GM23338 (cell line): ENCODE measurements at regions not wholly inside any gene's neighbourhood (a gene's known extent, or its start where the extent isn't known, plus 50 kb on each side); places are given as distances from the start of the nearest gene placed in this dataset.

Experiments
- ATAC-seq: fragments of 200-7000 bp; cut with Tn5 transposase; 3 replicates; pipeline ENCODE4 v1.9.1; 2020
- DNase-seq: peaks from one replicate; pipeline ENCODE4 v3.0.0-alpha.2; 2015; ENCODE audit warnings: low spot score
- H2AFZ ChIP-seq: fragments of 200-600 bp; sonication (generic); 2 replicates; pipeline ENCODE4 v1.8.0; 2016; ENCODE audit warnings: antibody characterized with exemption, mild to moderate bottlenecking, moderate library complexity
- H3F3A ChIP-seq: fragments of 200-600 bp; sonication (generic); replicated peaks from 2 replicates; pipeline ENCODE4 v1.8.0; 2017; ENCODE audit warnings: antibody characterized with exemption, mixed run types, low read depth
- H3K27ac ChIP-seq: fragments of 200-600 bp; sonication (generic); 2 replicates; pipeline ENCODE4 v1.6.1; 2016; ENCODE audit warnings: low read depth
- H3K27me3 ChIP-seq: fragments of 200-600 bp; sonication (generic); 2 replicates; pipeline ENCODE4 v1.8.0; 2016; ENCODE audit warnings: mild to moderate bottlenecking, mixed run types, moderate library complexity; ENCODE audit not compliant: insufficient read depth
- H3K36me3 ChIP-seq: fragments of 200-600 bp; sonication (generic); 2 replicates; pipeline ENCODE4 v1.8.0; 2016; ENCODE audit warnings: mild to moderate bottlenecking; ENCODE audit not compliant: insufficient read depth
- H3K4me1 ChIP-seq: fragments of 200-600 bp; sonication (generic); 2 replicates; pipeline ENCODE4 v1.8.0; 2016; ENCODE audit warnings: mild to moderate bottlenecking, moderate library complexity; ENCODE audit not compliant: insufficient read depth
- H3K4me2 ChIP-seq: fragments of 200-600 bp; sonication (generic); 2 replicates; pipeline ENCODE4 v1.7.1; 2017; ENCODE audit warnings: mixed run types
- H3K4me3 ChIP-seq: fragments of 200-600 bp; sonication (generic); 2 replicates; pipeline ENCODE4 v1.6.1; 2016; ENCODE audit warnings: mixed run types
- H3K79me2 ChIP-seq: fragments of 200-600 bp; sonication (generic); replicated peaks from 2 replicates; pipeline ENCODE4 v1.8.0; 2017; ENCODE audit warnings: mild to moderate bottlenecking; ENCODE audit not compliant: insufficient read depth
- H3K9me2 ChIP-seq: fragments of 200-600 bp; sonication (generic); 2 replicates; pipeline ENCODE4 v1.8.0; 2017; ENCODE audit not compliant: insufficient read depth
- H4K20me1 ChIP-seq: fragments of 200-600 bp; sonication (generic); replicated peaks from 2 replicates; pipeline ENCODE4 v1.8.0; 2017; ENCODE audit warnings: mild to moderate bottlenecking; ENCODE audit not compliant: insufficient read depth
- H3K27ac Mint-ChIP-seq: 2 replicates; pipeline ENCODE4 v1.8.0; 2020; ENCODE audit warnings: inconsistent platforms, mild to moderate bottlenecking, moderate library complexity, mixed read lengths
- H3K27me3 Mint-ChIP-seq: 3 replicates; pipeline ENCODE4 v1.8.0; 2022; ENCODE audit warnings: low read depth, mild to moderate bottlenecking, moderate library complexity, mixed read lengths, inconsistent platforms; ENCODE audit not compliant: insufficient read depth, poor library complexity
- H3K36me3 Mint-ChIP-seq: 3 replicates; pipeline ENCODE4 v1.8.0; 2021; ENCODE audit warnings: low read depth, mild to moderate bottlenecking, inconsistent platforms, moderate library complexity, mixed read lengths
- H3K4me1 Mint-ChIP-seq: 3 replicates; pipeline ENCODE4 v1.8.0; 2020; ENCODE audit warnings: mild to moderate bottlenecking, inconsistent platforms, mixed read lengths
- H3K4me3 Mint-ChIP-seq: 3 replicates; pipeline ENCODE4 v1.8.0; 2021; ENCODE audit warnings: moderate library complexity, mild to moderate bottlenecking, inconsistent platforms, mixed read lengths
- H3K9me3 Mint-ChIP-seq: 3 replicates; pipeline ENCODE4 v1.8.0; 2020; ENCODE audit warnings: moderate library complexity, mild to moderate bottlenecking, inconsistent platforms, mixed read lengths
- CREB1 ChIP-seq: fragments of 250-450 bp; sonication (Bioruptor Pico); IDR thresholded peaks from 2 replicates; pipeline ENCODE4 v1.5.0; 2020; ENCODE audit warnings: low read depth, mild to moderate bottlenecking, moderate library complexity
- CTCF ChIP-seq, 2 experiments: fragments of 200-600 bp in 1 of 2; sonication (generic) in 1 of 2; conservative IDR thresholded peaks; 2 replicates each; pipeline versions ENCODE4 v1.5.1 to v1.6.1; 2016 to 2017; ENCODE audit warnings: antibody characterized with exemption in 2 of 2, low read depth in 2 of 2, mild to moderate bottlenecking in 2 of 2, moderate library complexity in 1 of 2
- ETS1 ChIP-seq: IDR thresholded peaks from 2 replicates; pipeline ENCODE4 v1.6.1; 2016; ENCODE audit warnings: antibody characterized with exemption
- EZH2 ChIP-seq: fragments of 200-600 bp; sonication (generic); IDR thresholded peaks from one replicate; pipeline ENCODE4 v1.8.0; 2017; ENCODE audit warnings: antibody characterized with exemption, mild to moderate bottlenecking, low read depth; ENCODE audit not compliant: unreplicated experiment
- EZH2phosphoT487 ChIP-seq: fragments of 200-600 bp; sonication (generic); IDR thresholded peaks from one replicate; pipeline ENCODE4 v1.8.1; 2018; ENCODE audit warnings: antibody characterized with exemption; ENCODE audit not compliant: unreplicated experiment
- JUNB ChIP-seq: IDR thresholded peaks from one replicate; pipeline ENCODE4 v1.6.1; 2016; ENCODE audit warnings: antibody characterized with exemption; ENCODE audit not compliant: unreplicated experiment
- NANOG ChIP-seq: IDR thresholded peaks from 2 replicates; pipeline ENCODE4 v1.6.1; 2016; ENCODE audit warnings: antibody characterized with exemption, borderline replicate concordance
- POLR2AphosphoS5 ChIP-seq: IDR thresholded peaks from 2 replicates; pipeline ENCODE4 v1.6.1; 2016; ENCODE audit warnings: antibody characterized with exemption, low read depth
- STAT1 ChIP-seq: IDR thresholded peaks from one replicate; pipeline ENCODE4 v1.6.1; 2016; ENCODE audit warnings: antibody characterized with exemption; ENCODE audit not compliant: unreplicated experiment
- ZNF114 ChIP-seq: fragments of 250-450 bp; sonication (Bioruptor Pico); IDR thresholded peaks from 2 replicates; pipeline ENCODE4 v1.5.0; 2020; ENCODE audit warnings: mild to moderate bottlenecking, moderate library complexity
- ZNF331 ChIP-seq: fragments of 250-450 bp; sonication (Bioruptor Pico); IDR thresholded peaks from 2 replicates; pipeline ENCODE4 v1.5.0; 2020; ENCODE audit warnings: low read depth, mild to moderate bottlenecking, moderate library complexity
- ZNF462 ChIP-seq: fragments of 250-450 bp; sonication (Bioruptor Pico); IDR thresholded peaks from 2 replicates; pipeline ENCODE4 v1.5.0; 2020; ENCODE audit warnings: mild to moderate bottlenecking, moderate library complexity
- TF ChIP-seq, protein P1 (sequence below): IDR thresholded peaks from one replicate; pipeline ENCODE4 v1.6.1; 2018; ENCODE audit warnings: antibody characterized with exemption; ENCODE audit not compliant: unreplicated experiment

GRCh38 chr2:122194546-122194945, 439.1 kb downstream of the TSN start:
- peaks cover 4% of the 10 kb centered on the region; the same call in 1 of the 3 replicates for H3K36me3 Mint-ChIP-seq
- peaks cover 3% of the 10 kb centered on the region; the same call in 1 of the 2 replicates for H3K9me2 ChIP-seq
- H3K4me3 Mint-ChIP-seq = no peak overlapping the region

More at GRCh38 chr2:122194546-122194945, 439.1 kb downstream of the TSN start:
- Mint-ChIP-seq H3K27me3 (no peaks in the 10 kb centered on the region), H3K27ac (no peak overlapping the region), H3K9me3 (peaks cover 13% of the 10 kb centered on the region), H3K4me1 (peaks cover 6% of the 10 kb centered on the region; the same call in 2 of the 3 replicates)
- Histone ChIP-seq H3K36me3 (no peaks in the 10 kb centered on the region), H3K27me3 (no peaks in the 10 kb centered on the region), H3K4me3 (no peak overlapping the region), H2AFZ (peak overlapping the region; percentile 63; the same call in 1 of the 2 replicates), H3K4me1 (no peaks in the 10 kb centered on the region; the same call in 1 of the 2 replicates), H3K27ac (no peak overlapping the region), H4K20me1 (no peaks in the 10 kb centered on the region), H3K4me2 (no peak overlapping the region), H3K79me2 (no peaks in the 10 kb centered on the region), H3F3A (no peaks in the 10 kb centered on the region)
- ATAC-seq (no peak), DNase-seq (no peak)
- TF ChIP-seq CREB1 (CRISPR knock-in tag) = no peak
- no peak for TF ChIP-seq ETS1
- TF ChIP-seq ZNF114 (CRISPR knock-in tag) = no peak
- TF ChIP-seq EZH2 = no peak
- no peak for TF ChIP-seq EZH2phosphoT487
- TF ChIP-seq ZNF462 (CRISPR knock-in tag) = no peak
- TF ChIP-seq POLR2AphosphoS5 = no peak
- no peak for TF ChIP-seq STAT1
- no peak for TF ChIP-seq JUNB
- no peak for TF ChIP-seq CTCF (conservative IDR thresholded peaks at IDR 0.05; ENCODE audit: low read depth in 2 of 2)
- no peak for TF ChIP-seq NANOG
- no peak for TF ChIP-seq ZNF331 (CRISPR knock-in tag)
- TF ChIP-seq, protein P1, sequence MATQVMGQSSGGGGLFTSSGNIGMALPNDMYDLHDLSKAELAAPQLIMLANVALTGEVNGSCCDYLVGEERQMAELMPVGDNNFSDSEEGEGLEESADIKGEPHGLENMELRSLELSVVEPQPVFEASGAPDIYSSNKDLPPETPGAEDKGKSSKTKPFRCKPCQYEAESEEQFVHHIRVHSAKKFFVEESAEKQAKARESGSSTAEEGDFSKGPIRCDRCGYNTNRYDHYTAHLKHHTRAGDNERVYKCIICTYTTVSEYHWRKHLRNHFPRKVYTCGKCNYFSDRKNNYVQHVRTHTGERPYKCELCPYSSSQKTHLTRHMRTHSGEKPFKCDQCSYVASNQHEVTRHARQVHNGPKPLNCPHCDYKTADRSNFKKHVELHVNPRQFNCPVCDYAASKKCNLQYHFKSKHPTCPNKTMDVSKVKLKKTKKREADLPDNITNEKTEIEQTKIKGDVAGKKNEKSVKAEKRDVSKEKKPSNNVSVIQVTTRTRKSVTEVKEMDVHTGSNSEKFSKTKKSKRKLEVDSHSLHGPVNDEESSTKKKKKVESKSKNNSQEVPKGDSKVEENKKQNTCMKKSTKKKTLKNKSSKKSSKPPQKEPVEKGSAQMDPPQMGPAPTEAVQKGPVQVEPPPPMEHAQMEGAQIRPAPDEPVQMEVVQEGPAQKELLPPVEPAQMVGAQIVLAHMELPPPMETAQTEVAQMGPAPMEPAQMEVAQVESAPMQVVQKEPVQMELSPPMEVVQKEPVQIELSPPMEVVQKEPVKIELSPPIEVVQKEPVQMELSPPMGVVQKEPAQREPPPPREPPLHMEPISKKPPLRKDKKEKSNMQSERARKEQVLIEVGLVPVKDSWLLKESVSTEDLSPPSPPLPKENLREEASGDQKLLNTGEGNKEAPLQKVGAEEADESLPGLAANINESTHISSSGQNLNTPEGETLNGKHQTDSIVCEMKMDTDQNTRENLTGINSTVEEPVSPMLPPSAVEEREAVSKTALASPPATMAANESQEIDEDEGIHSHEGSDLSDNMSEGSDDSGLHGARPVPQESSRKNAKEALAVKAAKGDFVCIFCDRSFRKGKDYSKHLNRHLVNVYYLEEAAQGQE = no peak
